Parathyroid adenoma (tissue), 2 donors: ENCODE measurements at regions not wholly inside any gene's neighbourhood (a gene's known extent, or its start where the extent isn't known, plus 50 kb on each side); places are given as distances from the start of the nearest gene placed in this dataset.

Source experiments
- H2AFZ ChIP-seq: fragments of 300-600 bp; sonication (generic); one replicate; pipeline ENCODE4 v1.7.0; 2017; ENCODE audit warnings: antibody characterized with exemption, mild to moderate bottlenecking
- H3K27ac ChIP-seq: fragments of 300-600 bp; sonication (generic); one replicate; pipeline ENCODE4 v1.7.0; 2017
- H3K27me3 ChIP-seq: fragments of 300-600 bp; sonication (generic); one replicate; pipeline ENCODE4 v1.7.0; 2017; ENCODE audit warnings: low read length; ENCODE audit not compliant: control insufficient read depth, insufficient read depth
- H3K36me3 ChIP-seq: fragments of 300-600 bp; sonication (generic); one replicate; pipeline ENCODE4 v1.7.0; 2017; ENCODE audit warnings: low read length; ENCODE audit not compliant: control insufficient read depth, insufficient read depth
- H3K4me1 ChIP-seq: fragments of 300-600 bp; sonication (generic); one replicate; pipeline ENCODE4 v1.7.0; 2017; ENCODE audit warnings: control low read depth
- H3K4me2 ChIP-seq: fragments of 300-600 bp; sonication (generic); one replicate; pipeline ENCODE4 v1.7.0; 2017; ENCODE audit warnings: low read length
- H3K4me3 ChIP-seq: fragments of 300-600 bp; sonication (generic); one replicate; pipeline ENCODE4 v1.7.0; 2017; ENCODE audit warnings: low read depth, low read length
- H3K79me2 ChIP-seq: fragments of 300-600 bp; sonication (generic); one replicate; pipeline ENCODE4 v1.7.0; 2017; ENCODE audit warnings: control low read depth
- H3K9ac ChIP-seq: fragments of 300-600 bp; sonication (generic); one replicate; pipeline ENCODE4 v1.7.0; 2017; ENCODE audit warnings: mild to moderate bottlenecking
- H3K9me3 ChIP-seq: fragments of 300-600 bp; sonication (generic); one replicate; pipeline ENCODE4 v1.7.0; 2017; ENCODE audit warnings: low read length; ENCODE audit not compliant: control insufficient read depth
- CTCF ChIP-seq: fragments of 300-600 bp; sonication (generic); IDR thresholded peaks from one replicate; pipeline ENCODE4 v1.7.0; 2017; ENCODE audit warnings: antibody characterized with exemption, mild to moderate bottlenecking
- donor health status: primary hyperparathyroidism.

DNA sequence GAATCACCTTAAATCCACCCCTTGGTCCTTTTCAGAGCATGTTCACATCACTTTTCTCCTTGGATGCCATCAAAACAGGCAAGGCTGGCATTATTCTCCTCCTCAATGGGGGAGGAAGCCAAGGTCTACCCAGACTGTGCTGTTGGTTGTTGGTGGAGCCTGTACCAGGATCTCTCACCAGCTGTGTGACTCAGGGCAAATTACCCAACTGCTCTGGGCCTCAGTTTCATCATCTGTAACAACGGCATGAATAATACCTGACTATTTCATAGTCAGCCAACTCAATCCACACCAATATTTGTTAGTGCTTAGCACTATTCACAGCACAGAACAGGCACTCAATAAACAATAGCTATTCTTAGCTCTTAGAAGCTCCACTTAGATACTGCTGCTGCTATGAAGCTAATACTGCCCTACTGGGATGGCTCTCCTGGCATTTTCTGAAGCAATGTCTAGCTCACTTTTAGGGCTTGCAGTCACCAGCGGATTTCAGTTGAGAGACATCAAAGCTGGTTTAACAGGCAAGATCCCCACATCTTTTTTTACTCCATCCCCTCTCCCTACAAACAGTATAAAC lies 116.9 kb downstream of the CCNA1 start:
- Histone ChIP-seq H3K9me3 (no peaks in the 10 kb centered on the region), H3K4me3 (no peak overlapping the region), H3K36me3 (no peaks in the 10 kb centered on the region), H2AFZ (no peak overlapping the region), H3K27ac (no peak overlapping the region), H3K4me1 (peaks cover 9% of the 10 kb centered on the region), H3K9ac (no peak overlapping the region), H3K27me3 (no peaks in the 10 kb centered on the region), H3K4me2 (no peak overlapping the region), H3K79me2 (no peaks in the 10 kb centered on the region)
- TF ChIP-seq CTCF, result no peak

DNA sequence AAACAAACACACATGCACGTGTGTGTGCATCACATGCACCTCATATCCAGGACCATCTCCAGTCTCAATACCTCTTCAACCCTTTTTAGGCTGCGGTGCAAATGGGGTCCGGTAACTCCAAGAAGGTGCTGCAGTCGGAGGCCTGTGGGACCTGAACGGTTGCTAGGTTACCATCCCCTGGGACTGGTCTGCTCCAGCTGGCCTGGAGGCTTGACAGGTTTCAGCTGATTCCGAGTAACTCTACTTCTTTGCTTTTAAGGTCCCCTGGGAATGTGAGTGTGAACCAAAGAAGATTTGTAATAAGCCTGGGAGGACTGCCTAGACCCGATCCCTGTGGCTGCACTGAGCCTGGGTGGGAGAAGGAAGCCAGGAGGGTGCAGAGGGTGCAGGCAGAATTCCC lies 117.5 kb downstream of the CCNA1 start:
- H3K27me3 ChIP-seq, result no peaks in the 10 kb centered on the region
- no peaks in the 10 kb centered on the region for H3K79me2 ChIP-seq
- TF ChIP-seq CTCF, result no peak
- peak overlapping the region; percentile 56 for H2AFZ ChIP-seq
- no peak overlapping the region for H3K27ac ChIP-seq
- peaks cover 9% of the 10 kb centered on the region for H3K4me1 ChIP-seq
- no peak overlapping the region for H3K4me2 ChIP-seq
- H3K4me3 ChIP-seq, result no peak overlapping the region
- H3K36me3 ChIP-seq, result no peaks in the 10 kb centered on the region
- no peak overlapping the region for H3K9ac ChIP-seq
- H3K9me3 ChIP-seq, result no peaks in the 10 kb centered on the region

GRCh38 chr13:36550177-36550576 lies 117.9 kb downstream of the CCNA1 start:
- no peak for TF ChIP-seq CTCF
- Histone ChIP-seq H3K36me3 (no peaks in the 10 kb centered on the region), H3K27ac (no peak overlapping the region), H3K9ac (no peak overlapping the region), H3K4me3 (no peak overlapping the region), H3K9me3 (no peaks in the 10 kb centered on the region), H3K4me2 (no peak overlapping the region), H2AFZ (peak overlapping the region; percentile 56), H3K27me3 (no peaks in the 10 kb centered on the region), H3K79me2 (no peaks in the 10 kb centered on the region), H3K4me1 (peaks cover 7% of the 10 kb centered on the region)

- H3K4me2 ChIP-seq, result no peak overlapping the region
- H3K36me3 ChIP-seq, result no peaks in the 10 kb centered on the region
- no peak overlapping the region for H2AFZ ChIP-seq
- no peaks in the 10 kb centered on the region for H3K79me2 ChIP-seq
- no peak overlapping the region for H3K4me3 ChIP-seq
- no peak overlapping the region for H3K9ac ChIP-seq
- no peak for TF ChIP-seq CTCF
- H3K9me3 ChIP-seq, result no peaks in the 10 kb centered on the region
- peaks cover 8% of the 10 kb centered on the region for H3K4me1 ChIP-seq
- H3K27ac ChIP-seq, result no peak overlapping the region
- no peaks in the 10 kb centered on the region for H3K27me3 ChIP-seq
Measured at GRCh38 chr13:36551445-36551844, 119.2 kb downstream of the CCNA1 start.

DNA sequence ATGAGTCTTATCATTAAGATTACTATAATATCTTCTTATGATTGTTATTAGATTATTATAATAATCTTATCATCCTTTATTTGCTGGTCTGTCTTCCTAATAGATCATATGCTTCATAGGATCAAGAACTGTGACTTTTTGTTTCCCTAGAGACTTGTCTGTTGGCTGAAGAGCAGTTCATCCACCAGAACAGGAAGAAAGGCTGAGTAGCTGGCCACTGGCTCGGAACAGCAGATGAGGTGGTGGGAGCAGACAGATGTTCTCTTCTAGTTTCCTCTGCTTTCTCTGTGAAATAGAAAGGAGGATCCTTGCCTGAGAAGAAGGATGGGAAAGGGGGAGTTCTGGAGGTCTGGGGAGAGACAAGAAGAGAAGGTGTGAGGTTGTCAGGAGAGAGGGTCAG lies 120.0 kb downstream of the CCNA1 start:
- H3K79me2 ChIP-seq, result no peaks in the 10 kb centered on the region
- H3K9me3 ChIP-seq, result no peaks in the 10 kb centered on the region
- H2AFZ ChIP-seq, result no peak overlapping the region
- no peaks in the 10 kb centered on the region for H3K27me3 ChIP-seq
- H3K9ac ChIP-seq, result no peak overlapping the region
- no peak overlapping the region for H3K4me2 ChIP-seq
- H3K4me1 ChIP-seq, result peaks cover 8% of the 10 kb centered on the region
- no peak overlapping the region for H3K27ac ChIP-seq
- H3K4me3 ChIP-seq, result no peak overlapping the region
- H3K36me3 ChIP-seq, result no peaks in the 10 kb centered on the region
- TF ChIP-seq CTCF, result no peak
